HepG2 (cell line): ENCODE measurements at regions not wholly inside any gene's neighbourhood (a gene's known extent, or its start where the extent isn't known, plus 50 kb on each side); places are given as distances from the start of the nearest gene placed in this dataset.

ENCODE experiments used
- ATAC-seq: fragments of 200-7000 bp; cut with Tn5 transposase; 3 replicates; pipeline ENCODE4 v1.9.1; 2020; ENCODE audit warnings: mild to moderate bottlenecking, moderate library complexity
- BruUV-seq: library from RNA; stranded (reverse); fragments of 400-500 nt; replicated peaks from 2 replicates; lab custom pipeline; 2021; lab: Mats Ljungman, UMichigan
- CTCF ChIA-PET: fragments of 300-600 bp; formaldehyde crosslinking; extraction: SDS; loops from one replicate; lab custom pipeline; 2021; ENCODE audit warnings: low total read pairs, inconsistent platforms, low intra/inter-chr PET ratio; lab: Yijun Ruan, JAX
- POLR2A ChIA-PET: fragments of 350-600 bp; sonication (Branson Sonifier 250); formaldehyde crosslinking; loops from one replicate; lab custom pipeline; 2020; ENCODE audit warnings: antibody characterized with exemption, inconsistent platforms; lab: Yijun Ruan, JAX
- DNase-seq: peaks from one replicate; pipeline ENCODE4 v3.0.0-alpha.2; 2015; ENCODE audit warnings: low spot score
- FAIRE-seq: peaks from 3 replicates; lab custom pipeline; 2011; peaks lifted over from hg19 to GRCh38; lab: Jason Lieb, UNC
- H2AFZ ChIP-seq: one replicate; pipeline ENCODE4 v1.6.1; 2011; ENCODE audit warnings: low read length, inconsistent platforms
- H3K27ac ChIP-seq: fragments of 300-600 bp; 3 replicates; pipeline ENCODE4 v1.8.0; 2011; ENCODE audit warnings: mixed run types, mild to moderate bottlenecking, mixed read lengths, low read length, inconsistent platforms; ENCODE audit not compliant: insufficient read depth; ENCODE audit errors: extremely low read length
- H3K27me3 ChIP-seq, 2 experiments: fragments of 200-600 bp in 1 of 2; 2 replicates in 1 of 2; 3 replicates in 1 of 2; pipeline versions ENCODE4 v1.6.0 to v1.8.0; 2011; ENCODE audit warnings: low read length in 2 of 2, mild to moderate bottlenecking in 2 of 2, moderate library complexity in 2 of 2, inconsistent platforms in 1 of 2; ENCODE audit not compliant: insufficient read depth in 2 of 2, control insufficient read depth in 1 of 2
- H3K36me3 ChIP-seq, 2 experiments: fragments of 200-600 bp in 1 of 2; replicated peaks in 1 of 2; 2 replicates in 1 of 2; 3 replicates in 1 of 2; pipeline versions ENCODE4 v1.5.1 to v1.8.0; 2011; ENCODE audit warnings: low read length in 2 of 2, inconsistent platforms in 1 of 2; ENCODE audit not compliant: insufficient read depth in 2 of 2, control insufficient read depth in 1 of 2
- H3K4me1 ChIP-seq: 2 replicates; pipeline ENCODE4 v1.5.1; 2012; ENCODE audit warnings: low read length, inconsistent platforms; ENCODE audit not compliant: insufficient read depth
- H3K4me2 ChIP-seq: 2 replicates; pipeline ENCODE4 v1.6.0; 2011; ENCODE audit warnings: low read depth, low read length, inconsistent platforms
- H3K4me3 ChIP-seq, 3 experiments: fragments of 200-600 bp in 1 of 3; sonication (generic), shearing (Covaris generic) in 1 of 3; replicated peaks in 1 of 3; 2 replicates each; pipeline ENCODE4 v1.5.1; 2011 to 2016; ENCODE audit warnings: low read length in 3 of 3, inconsistent platforms in 2 of 3, low read depth in 2 of 3, mild to moderate bottlenecking in 2 of 3, control low read depth in 1 of 3, mixed read lengths in 1 of 3; ENCODE audit not compliant: insufficient read depth in 1 of 3
- H3K79me2 ChIP-seq: one replicate; pipeline ENCODE4 v1.6.1; 2011; ENCODE audit warnings: low read length, inconsistent platforms; ENCODE audit not compliant: insufficient read depth
- H3K9ac ChIP-seq: 2 replicates; pipeline ENCODE4 v1.6.0; 2011; ENCODE audit warnings: mild to moderate bottlenecking, low read depth, low read length, inconsistent platforms; ENCODE audit not compliant: insufficient read depth
- H3K9me3 ChIP-seq: 2 replicates; pipeline ENCODE4 v1.5.1; 2012; ENCODE audit warnings: mild to moderate bottlenecking, low read length
- H4K20me1 ChIP-seq: 2 replicates; pipeline ENCODE4 v1.6.0; 2011; ENCODE audit warnings: inconsistent platforms, mild to moderate bottlenecking, low read length, moderate library complexity; ENCODE audit not compliant: insufficient read depth
- EP300 ChIP-seq, 3 experiments: sonication (generic) in 1 of 3; formaldehyde crosslinking in 1 of 3; IDR thresholded peaks; 2 replicates each; pipeline versions ENCODE4 v1.5.1 to v1.6.1; 2011 to 2020; ENCODE audit warnings: low read depth in 2 of 3, low read length in 2 of 3, borderline replicate concordance in 1 of 3, improper control_type of control experiment in 1 of 3, mild to moderate bottlenecking in 1 of 3, missing genetic modification reagents in 1 of 3, moderate library complexity in 1 of 3
- ESRRA ChIP-seq: sonication (generic); formaldehyde crosslinking; IDR thresholded peaks from 2 replicates; pipeline ENCODE4 v1.5.1; 2020; ENCODE audit warnings: mild to moderate bottlenecking, low read depth, missing genetic modification reagents
- IKZF1 ChIP-seq: fragments of 450-650 bp; IDR thresholded peaks from 2 replicates; pipeline ENCODE4 v1.7.1; 2016
- MLLT10 ChIP-seq: sonication (generic); formaldehyde crosslinking; IDR thresholded peaks from 2 replicates; pipeline ENCODE4 v1.4.0; 2020; ENCODE audit warnings: missing genetic modification reagents
- PTBP1 ChIP-seq: fragments of 200-400 bp; formaldehyde crosslinking; IDR thresholded peaks from 2 replicates; pipeline ENCODE4 v1.6.1; 2018; ENCODE audit warnings: low read length, low read depth; ENCODE audit not compliant: poor library complexity, severe bottlenecking
- RCOR2 ChIP-seq: IDR thresholded peaks from 2 replicates; pipeline ENCODE4 v1.6.1; 2016; ENCODE audit warnings: missing biosample characterization, missing genetic modification reagents
- RFX3 ChIP-seq: IDR thresholded peaks from 2 replicates; pipeline ENCODE4 v1.6.1; 2016; ENCODE audit warnings: missing biosample characterization, missing genetic modification reagents
- SNAI1 ChIP-seq: sonication (generic); formaldehyde crosslinking; IDR thresholded peaks from 2 replicates; pipeline ENCODE4 v1.5.0; 2020; ENCODE audit warnings: mild to moderate bottlenecking, missing genetic modification reagents, borderline replicate concordance
- THAP7 ChIP-seq: sonication (generic); formaldehyde crosslinking; IDR thresholded peaks from 2 replicates; pipeline ENCODE4 v1.8.1; 2023; ENCODE audit warnings: mild to moderate bottlenecking, missing genetic modification reagents
- TMF1 ChIP-seq: sonication (generic); formaldehyde crosslinking; IDR thresholded peaks from 2 replicates; pipeline ENCODE4 v1.8.1; 2022; ENCODE audit warnings: low read depth, missing genetic modification reagents
- ZFY ChIP-seq: sonication (generic); formaldehyde crosslinking; IDR thresholded peaks from 2 replicates; pipeline ENCODE4 v1.4.0; 2020; ENCODE audit warnings: missing genetic modification reagents
- ZNF496 ChIP-seq: sonication (generic); formaldehyde crosslinking; IDR thresholded peaks from 2 replicates; pipeline ENCODE4 v1.8.1; 2023; ENCODE audit warnings: mild to moderate bottlenecking, moderate library complexity, missing genetic modification reagents; ENCODE audit not compliant: insufficient replicate concordance
- ZNF609 ChIP-seq: sonication (generic); formaldehyde crosslinking; IDR thresholded peaks from 2 replicates; pipeline ENCODE4 v1.4.0; 2020; ENCODE audit warnings: mild to moderate bottlenecking, missing genetic modification reagents, borderline replicate concordance
- ZNF672 ChIP-seq: sonication (generic); formaldehyde crosslinking; IDR thresholded peaks from 2 replicates; pipeline ENCODE4 v1.8.1; 2022; ENCODE audit warnings: missing genetic modification reagents
- ZNF772 ChIP-seq: sonication (generic); formaldehyde crosslinking; IDR thresholded peaks from 2 replicates; pipeline ENCODE4 v1.5.0; 2020; ENCODE audit warnings: mild to moderate bottlenecking, missing genetic modification reagents
- WGBS: methylation state at CpG from one replicate; pipeline ENCODE4 v1.1.6; 2017; ENCODE audit warnings: low lambda C conversion rate; 5-methylcytosine and 5-hydroxymethylcytosine counted together
- in situ Hi-C: cut with HindIII; loops from 2 replicates; pipeline ENCODE4 v1.10.0; 2017; ENCODE audit warnings: low pct_unique_long_range_greater_than_20kb; ENCODE audit not compliant: extremely low pct_ligation_motif_present
- intact Hi-C: fragments of 100-400 bp; cut with micrococcal nuclease; formaldehyde crosslinking; loops from one replicate; pipeline ENCODE4 v1.10.0; 2022; ENCODE audit not compliant: unreplicated experiment
- TF ChIP-seq, protein P1 (sequence below): sonication (generic); formaldehyde crosslinking; IDR thresholded peaks from 2 replicates; pipeline ENCODE4 v1.4.0; 2020; ENCODE audit warnings: low read depth, mild to moderate bottlenecking, missing genetic modification reagents
- TF ChIP-seq, protein P2 (sequence below): sonication (generic); formaldehyde crosslinking; conservative IDR thresholded peaks from 2 replicates; pipeline ENCODE4 v1.4.0; 2020; ENCODE audit warnings: missing genetic modification reagents

DNA sequence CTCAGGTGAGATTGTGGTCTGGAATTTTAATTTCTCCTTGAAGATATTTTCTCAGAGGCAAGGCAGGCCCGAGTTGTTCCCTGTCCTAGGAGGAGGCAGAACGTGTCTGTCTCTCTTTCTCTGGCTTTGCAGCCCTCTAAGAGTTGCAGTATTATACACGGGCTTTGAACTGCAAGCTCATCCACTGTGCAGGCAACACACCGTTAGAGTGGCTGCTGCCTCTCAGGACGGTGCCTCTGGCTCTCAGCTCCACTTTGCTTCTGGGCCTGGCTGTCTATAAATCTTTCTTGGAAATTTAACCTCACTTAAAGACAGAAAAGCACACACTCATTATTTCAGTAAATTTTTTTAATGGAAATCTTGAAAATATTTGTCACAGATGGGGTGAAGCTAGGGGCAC, 170.1 kb upstream of the ADCY2 start (continued):
- TF ChIP-seq EP300 (IDR thresholded peaks at IDR 0.05; ENCODE audit: low read depth in 2 of 2, low read length in 2 of 2) (no peak), EP300 (CRISPR knock-in tag; IDR thresholded peaks at IDR 0.05; ENCODE audit: borderline replicate concordance) (no peak), ESRRA (CRISPR knock-in tag) (no peak), SNAI1 (CRISPR knock-in tag) (no peak), THAP7 (CRISPR knock-in tag) (no peak), ZFY (no peak), PTBP1 (no peak), IKZF1 (no peak), RCOR2 (CRISPR knock-in tag) (no peak), ZNF772 (CRISPR knock-in tag) (no peak), RFX3 (CRISPR knock-in tag) (no peak)
- TF ChIP-seq, protein P1, sequence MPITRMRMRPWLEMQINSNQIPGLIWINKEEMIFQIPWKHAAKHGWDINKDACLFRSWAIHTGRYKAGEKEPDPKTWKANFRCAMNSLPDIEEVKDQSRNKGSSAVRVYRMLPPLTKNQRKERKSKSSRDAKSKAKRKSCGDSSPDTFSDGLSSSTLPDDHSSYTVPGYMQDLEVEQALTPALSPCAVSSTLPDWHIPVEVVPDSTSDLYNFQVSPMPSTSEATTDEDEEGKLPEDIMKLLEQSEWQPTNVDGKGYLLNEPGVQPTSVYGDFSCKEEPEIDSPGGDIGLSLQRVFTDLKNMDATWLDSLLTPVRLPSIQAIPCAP, result no peak

DNA sequence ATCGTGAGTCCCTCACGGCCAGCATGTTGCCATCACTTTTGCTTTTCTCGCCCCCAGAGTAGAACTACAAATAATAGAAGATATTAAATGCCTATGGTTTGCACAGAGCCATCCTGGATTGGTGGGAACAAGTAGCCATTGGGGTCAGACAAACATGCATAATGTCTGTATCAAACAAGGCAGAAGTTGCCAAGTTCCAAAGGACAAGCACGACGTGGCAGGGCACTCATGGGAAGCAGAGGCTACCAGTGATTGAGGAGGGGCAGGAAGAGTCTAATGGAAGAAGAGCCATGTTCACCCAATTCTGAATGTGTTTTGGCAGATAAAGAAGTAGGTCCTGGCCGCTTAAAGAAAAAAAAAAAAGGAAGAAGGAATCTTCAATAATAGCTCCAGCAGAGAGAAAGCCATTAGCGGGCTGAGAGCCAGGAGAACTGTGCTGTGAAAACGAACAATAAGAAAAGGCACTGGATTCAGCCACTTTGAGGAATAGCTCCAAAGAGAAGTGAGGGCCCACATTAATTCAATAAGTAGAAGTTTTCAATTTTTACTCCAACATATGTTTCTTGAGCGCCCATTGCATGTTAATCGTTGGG, 153.7 kb upstream of the ADCY2 start:
- Histone ChIP-seq H3K4me3 (no peak overlapping the region), H3K4me2 (no peak overlapping the region), H3K9me3 (no peaks in the 10 kb centered on the region), H3K27me3 (no peaks in the 10 kb centered on the region), H3K27ac (no peak overlapping the region), H4K20me1 (no peaks in the 10 kb centered on the region), H2AFZ (no peak overlapping the region), H3K79me2 (no peaks in the 10 kb centered on the region), H3K36me3 (no peaks in the 10 kb centered on the region), H3K9ac (no peak overlapping the region), H3K4me1 (no peaks in the 10 kb centered on the region)
- FAIRE-seq, result no peak
- BruUV-seq, result no TSS peak
- ChIA-PET CTCF (no interaction called here), POLR2A (no interaction called here)
- no peak for ATAC-seq
- in situ Hi-C loops (no loop called here), intact Hi-C loops (no loop called here)
- 6% methylated on average over 10 of the region's 10 CpGs for WGBS
- no peak for DNase-seq
- no peak for TF ChIP-seq PTBP1
- TF ChIP-seq, protein P2, sequence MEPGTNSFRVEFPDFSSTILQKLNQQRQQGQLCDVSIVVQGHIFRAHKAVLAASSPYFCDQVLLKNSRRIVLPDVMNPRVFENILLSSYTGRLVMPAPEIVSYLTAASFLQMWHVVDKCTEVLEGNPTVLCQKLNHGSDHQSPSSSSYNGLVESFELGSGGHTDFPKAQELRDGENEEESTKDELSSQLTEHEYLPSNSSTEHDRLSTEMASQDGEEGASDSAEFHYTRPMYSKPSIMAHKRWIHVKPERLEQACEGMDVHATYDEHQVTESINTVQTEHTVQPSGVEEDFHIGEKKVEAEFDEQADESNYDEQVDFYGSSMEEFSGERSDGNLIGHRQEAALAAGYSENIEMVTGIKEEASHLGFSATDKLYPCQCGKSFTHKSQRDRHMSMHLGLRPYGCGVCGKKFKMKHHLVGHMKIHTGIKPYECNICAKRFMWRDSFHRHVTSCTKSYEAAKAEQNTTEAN (CRISPR knock-in tag), result no peak
- TF ChIP-seq ZNF672, result no peak
- TF ChIP-seq ZNF496 (CRISPR knock-in tag), result no peak
- TF ChIP-seq MLLT10 (CRISPR knock-in tag), result no peak
- TF ChIP-seq TMF1 (CRISPR knock-in tag), result no peak
- no peak for TF ChIP-seq ZNF609 (CRISPR knock-in tag)
